ENCODE measurements at regions not wholly inside any gene's neighbourhood (a gene's known extent, or its start where the extent isn't known, plus 50 kb on each side); places are given as distances from the start of the nearest gene placed in this dataset.

GRCh38 chr3:94776401-94776915, 713.6 kb downstream of the NSUN3 start:
- TF ChIP-seq CTCF (IDR thresholded peaks at IDR 0.05; ENCODE audit: insufficient read depth, low read length, poor library complexity, severe bottlenecking) = no peak
- no peak for DNase-seq (ENCODE audit: extremely low read depth, insufficient read length)
- H3K36me3 ChIP-seq (ENCODE audit: control insufficient read depth, insufficient read depth, low read length) = no peaks in the 10 kb centered on the region
- no peaks in the 10 kb centered on the region for H3K27me3 ChIP-seq (replicated peaks; ENCODE audit: control insufficient read depth, insufficient read depth, low read length)
- no peak overlapping the region for H3K4me3 ChIP-seq (replicated peaks; ENCODE audit: low read depth, low read length)

GRCh38 chr3:94778289-94778688, 715.4 kb downstream of the NSUN3 start:
- TF ChIP-seq CTCF (IDR thresholded peaks at IDR 0.05; ENCODE audit: insufficient read depth, low read length, poor library complexity, severe bottlenecking) = no peak
- DNase-seq (ENCODE audit: extremely low read depth, insufficient read length) = no peak
- Histone ChIP-seq H3K4me3 (replicated peaks; ENCODE audit: low read depth, low read length) (no peak overlapping the region), H3K36me3 (ENCODE audit: control insufficient read depth, insufficient read depth, low read length) (no peaks in the 10 kb centered on the region), H3K27me3 (replicated peaks; ENCODE audit: control insufficient read depth, insufficient read depth, low read length) (no peaks in the 10 kb centered on the region)

GRCh38 chr3:94778814-94779494, 716.1 kb downstream of the NSUN3 start:
- no peak for TF ChIP-seq CTCF (IDR thresholded peaks at IDR 0.05; ENCODE audit: insufficient read depth, low read length, poor library complexity, severe bottlenecking)
- Histone ChIP-seq H3K27me3 (replicated peaks; ENCODE audit: control insufficient read depth, insufficient read depth, low read length) (no peaks in the 10 kb centered on the region), H3K36me3 (ENCODE audit: control insufficient read depth, insufficient read depth, low read length) (no peaks in the 10 kb centered on the region), H3K4me3 (replicated peaks; ENCODE audit: low read depth, low read length) (no peak overlapping the region)
- no peak for DNase-seq (ENCODE audit: extremely low read depth, insufficient read length)

- no peak for TF ChIP-seq CTCF (IDR thresholded peaks at IDR 0.05; ENCODE audit: insufficient read depth, low read length, poor library complexity, severe bottlenecking)
- Histone ChIP-seq H3K27me3 (replicated peaks; ENCODE audit: control insufficient read depth, insufficient read depth, low read length) (no peaks in the 10 kb centered on the region), H3K36me3 (ENCODE audit: control insufficient read depth, insufficient read depth, low read length) (no peaks in the 10 kb centered on the region), H3K4me3 (replicated peaks; ENCODE audit: low read depth, low read length) (no peak overlapping the region)
- DNase-seq (ENCODE audit: extremely low read depth, insufficient read length) = no peak
These were observed 716.8 kb downstream of the NSUN3 start for GRCh38 chr3:94779699-94780098.

- no peak for DNase-seq (ENCODE audit: extremely low read depth, insufficient read length)
- no peak overlapping the region for H3K4me3 ChIP-seq (replicated peaks; ENCODE audit: low read depth, low read length)
- no peak for TF ChIP-seq CTCF (IDR thresholded peaks at IDR 0.05; ENCODE audit: insufficient read depth, low read length, poor library complexity, severe bottlenecking)
- H3K27me3 ChIP-seq (replicated peaks; ENCODE audit: control insufficient read depth, insufficient read depth, low read length) = no peaks in the 10 kb centered on the region
- H3K36me3 ChIP-seq (ENCODE audit: control insufficient read depth, insufficient read depth, low read length) = no peaks in the 10 kb centered on the region
These were observed 721.4 kb downstream of the NSUN3 start for GRCh38 chr3:94784274-94784673.
